ENCODE measurements at regions not wholly inside any gene's neighbourhood (a gene's known extent, or its start where the extent isn't known, plus 50 kb on each side); places are given as distances from the start of the nearest gene placed in this dataset.

GRCh38 chr7:10919923-10920322 lies 53.7 kb upstream of the PHF14 start:
- TF ChIP-seq POLR2A (IDR thresholded peaks at IDR 0.05) = no peak
- no peak for TF ChIP-seq CTCF (IDR thresholded peaks at IDR 0.05)
- no peak for TF ChIP-seq POLR2AphosphoS5 (IDR thresholded peaks at IDR 0.05)
